GM18909 (cell line): ENCODE measurements at regions not wholly inside any gene's neighbourhood (a gene's known extent, or its start where the extent isn't known, plus 50 kb on each side); places are given as distances from the start of the nearest gene placed in this dataset.
"Not testable (repeated sequence)": the region's sequence is repeated elsewhere in the genome, so short reads cannot be mapped to it uniquely, and the experiment has no call there.

ENCODE experiments used
- ATAC-seq: cut with Tn5 transposase; IDR thresholded peaks from one replicate; pipeline ENCODE4 v1.9.1; 2021; ENCODE audit warnings: mild to moderate bottlenecking; ENCODE audit not compliant: unreplicated experiment, poor library complexity

DNA sequence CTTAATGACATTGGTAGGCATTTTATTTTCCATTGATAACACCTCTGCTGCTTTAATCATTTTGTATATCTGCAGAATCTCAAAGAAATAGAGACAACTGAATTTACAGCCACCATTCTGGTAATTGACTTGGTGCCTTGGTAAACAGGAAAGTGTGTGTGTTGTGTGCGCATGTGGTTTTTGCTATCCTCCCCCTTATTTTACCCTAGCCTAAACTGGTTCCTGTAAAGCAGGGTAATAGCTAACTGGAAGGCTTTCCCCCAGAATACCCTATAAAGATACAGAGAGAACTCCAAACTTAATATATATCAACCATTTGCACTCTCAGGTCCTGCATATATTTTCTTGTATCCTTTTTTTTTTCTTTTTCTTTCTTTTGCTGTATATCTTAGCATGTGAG is 149.5 kb upstream of the ADGRL4 start:
- ATAC-seq = no peak

GRCh38 chr1:79151006-79151796 is 144.7 kb upstream of the ADGRL4 start:
- ATAC-seq = no peak

GRCh38 chr1:79150576-79150975 is 144.0 kb upstream of the ADGRL4 start:
- no peak for ATAC-seq

DNA sequence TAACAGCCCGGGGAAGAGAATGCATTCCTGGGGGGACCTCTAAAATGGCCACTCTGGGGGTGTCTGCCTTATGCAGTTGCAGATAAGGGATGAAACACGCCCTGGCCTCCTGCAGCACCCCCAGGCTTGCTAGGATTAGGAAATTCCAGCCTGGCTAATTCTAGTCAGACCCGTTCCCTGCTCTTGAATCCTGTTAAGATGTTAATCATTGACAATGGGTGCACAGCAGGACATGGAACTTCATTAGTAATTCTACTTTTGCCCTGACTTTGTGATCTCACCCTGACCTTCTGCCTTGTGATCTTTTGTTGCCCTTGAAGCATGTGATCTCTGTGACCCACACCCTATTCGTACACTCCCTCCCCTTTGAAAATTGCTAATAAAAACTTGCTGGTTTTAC is 131.7 kb upstream of the ADGRL4 start:
- not testable (repeated sequence) for ATAC-seq

- ATAC-seq = no peak
Measured at GRCh38 chr1:79133774-79134364, 127.3 kb upstream of the ADGRL4 start.

- no peak for ATAC-seq
Measured at GRCh38 chr1:79131626-79132025, 125.1 kb upstream of the ADGRL4 start.

DNA sequence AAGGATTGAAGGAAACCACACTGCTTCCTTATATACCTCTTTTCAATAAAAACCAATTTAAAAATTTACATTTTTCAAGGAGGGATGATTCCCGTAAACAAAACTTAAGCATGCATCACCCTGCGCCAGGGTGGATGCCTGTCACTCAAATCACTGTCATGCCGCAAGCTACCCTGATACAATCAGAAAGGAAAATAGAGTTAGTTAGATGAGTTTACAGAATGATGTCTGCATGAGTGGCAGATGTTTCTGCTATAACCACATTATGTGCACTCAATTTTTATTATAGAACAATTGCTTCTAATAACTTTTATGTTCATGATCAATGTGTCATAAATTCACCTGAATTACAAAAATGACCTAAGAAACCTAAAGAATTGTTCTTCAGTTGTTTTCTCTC is 123.4 kb upstream of the ADGRL4 start:
- no peak for ATAC-seq

DNA sequence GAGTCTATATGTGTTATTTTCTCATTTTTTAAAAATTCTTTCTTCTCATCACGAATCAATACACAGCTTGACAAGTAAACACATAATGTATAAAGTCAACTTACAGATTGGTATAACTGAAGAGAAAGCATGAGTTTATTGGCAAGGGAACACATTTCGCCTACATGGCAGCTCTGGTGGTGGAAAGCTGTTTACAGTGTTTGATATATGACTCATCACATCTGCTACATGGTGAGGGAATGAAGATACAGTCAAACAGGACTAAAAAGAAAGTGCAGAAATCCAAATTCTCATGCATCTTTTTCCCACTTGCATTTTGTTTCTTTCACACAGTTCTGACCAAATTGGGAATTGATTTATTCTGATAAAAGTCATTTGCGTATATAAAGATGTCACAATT is 122.2 kb upstream of the ADGRL4 start:
- ATAC-seq = no peak

DNA sequence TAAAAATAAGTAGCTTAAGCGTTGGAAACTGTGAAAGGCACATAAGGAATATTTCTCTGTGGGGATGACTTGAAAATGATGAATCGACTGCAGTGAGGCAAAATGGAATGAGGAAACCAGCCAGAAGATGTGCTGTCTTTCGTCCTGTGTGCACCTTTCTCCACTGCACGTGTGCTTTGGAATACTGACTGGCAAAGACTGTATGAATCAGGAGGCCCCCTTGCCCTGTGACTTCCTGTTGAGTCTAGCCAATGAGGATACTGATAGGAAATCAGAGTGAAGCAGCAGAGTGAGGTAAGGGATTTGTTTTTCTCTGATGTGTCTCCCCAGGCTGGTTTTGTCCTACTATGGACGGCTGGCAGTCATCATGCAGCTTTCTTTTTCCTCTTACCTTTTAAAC is 118.2 kb upstream of the ADGRL4 start:
- ATAC-seq = no peak

DNA sequence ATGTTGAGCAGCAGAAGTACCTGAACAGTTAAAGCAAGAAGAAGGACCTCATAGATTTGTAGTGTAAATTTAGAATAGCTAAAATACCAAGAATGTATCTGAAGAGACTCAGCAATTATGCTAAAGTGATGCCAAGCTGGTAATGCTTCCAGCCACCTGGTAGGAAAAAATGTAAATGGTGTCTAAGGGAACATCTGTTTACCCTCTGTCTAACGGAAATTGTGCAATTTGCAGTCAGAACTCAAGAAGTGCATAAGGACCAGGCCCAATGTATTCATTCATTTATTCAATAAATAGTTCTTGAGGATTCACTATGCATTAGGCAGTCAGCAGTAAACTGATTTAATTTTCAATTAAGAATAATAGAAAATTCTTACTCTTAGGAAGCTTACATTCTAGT is 116.0 kb upstream of the ADGRL4 start:
- ATAC-seq = no peak

DNA sequence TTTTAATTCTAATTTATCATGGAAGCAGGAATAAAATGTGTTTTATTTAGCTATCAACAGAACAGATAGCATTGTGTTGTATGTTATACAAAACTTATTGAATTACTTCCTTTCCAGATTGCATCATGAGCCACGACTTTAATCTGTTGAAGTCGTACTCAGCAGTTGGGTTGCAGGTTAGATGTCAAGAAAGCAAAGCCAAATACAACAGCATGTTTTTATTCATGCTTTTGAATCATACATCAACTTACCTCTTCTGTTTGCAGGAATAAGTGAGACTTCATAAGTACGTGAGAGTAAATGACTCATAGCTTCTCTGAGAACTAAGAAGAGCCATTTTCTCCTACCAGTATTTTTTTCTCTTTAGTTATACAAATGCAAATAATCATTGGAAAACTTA is 110.8 kb upstream of the ADGRL4 start:
- ATAC-seq = no peak

DNA sequence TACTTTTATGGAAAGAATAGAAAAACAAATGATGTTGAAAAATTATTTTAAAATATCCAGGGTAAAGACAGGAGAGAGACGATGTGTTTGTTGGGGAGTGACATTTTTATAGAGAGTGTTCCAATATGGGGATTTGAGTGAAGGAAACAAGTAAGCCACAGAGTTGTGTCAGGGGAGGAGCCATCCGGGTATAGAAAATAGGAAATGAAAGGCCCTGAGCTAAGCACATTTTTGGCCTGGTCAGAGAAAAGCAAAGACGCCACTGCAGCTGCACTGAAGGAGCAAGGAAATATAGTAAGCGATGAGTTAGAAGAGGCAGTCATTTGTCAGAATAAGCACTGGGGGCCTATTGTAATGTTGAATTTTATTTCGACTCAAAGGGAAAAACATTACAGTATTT is 107.3 kb upstream of the ADGRL4 start:
- no peak for ATAC-seq

DNA sequence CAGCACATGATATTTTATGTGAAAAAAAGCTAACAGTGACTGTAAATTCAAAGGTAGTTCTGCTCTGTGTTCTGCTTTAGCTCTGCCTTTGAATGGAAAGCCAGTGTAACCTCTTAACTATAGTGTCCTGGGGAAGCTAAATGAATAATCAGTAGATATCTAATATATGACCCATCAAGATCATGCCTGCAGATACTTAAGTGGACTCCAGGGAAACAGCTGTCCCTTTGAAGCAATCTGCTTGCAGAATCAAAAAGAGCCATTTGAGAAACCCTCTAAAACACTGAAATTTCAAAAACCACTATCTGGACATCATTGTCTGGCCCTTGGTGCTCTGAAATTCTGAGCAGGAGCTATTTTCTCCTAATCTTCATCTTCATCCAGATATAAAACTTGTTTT is 104.2 kb upstream of the ADGRL4 start:
- ATAC-seq = no peak

DNA sequence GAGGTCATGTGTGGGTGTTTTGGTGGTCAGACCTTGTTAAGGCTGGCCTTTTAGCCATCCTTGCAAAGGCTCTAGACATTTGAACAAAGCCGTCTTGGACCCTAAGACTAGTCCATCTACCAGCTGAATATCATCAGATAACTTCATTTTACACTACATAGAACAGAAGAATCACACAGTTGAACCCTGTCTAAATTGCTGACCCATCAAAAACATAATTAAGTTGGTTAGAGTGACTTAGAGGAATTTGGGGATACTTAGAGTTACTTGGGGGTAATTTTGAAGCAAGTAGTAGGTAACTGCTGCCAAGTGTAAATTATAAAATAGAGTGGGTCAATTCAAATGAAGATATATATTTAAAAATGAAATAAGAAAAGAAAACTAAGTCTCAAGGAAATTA is 102.9 kb upstream of the ADGRL4 start:
- no peak for ATAC-seq

DNA sequence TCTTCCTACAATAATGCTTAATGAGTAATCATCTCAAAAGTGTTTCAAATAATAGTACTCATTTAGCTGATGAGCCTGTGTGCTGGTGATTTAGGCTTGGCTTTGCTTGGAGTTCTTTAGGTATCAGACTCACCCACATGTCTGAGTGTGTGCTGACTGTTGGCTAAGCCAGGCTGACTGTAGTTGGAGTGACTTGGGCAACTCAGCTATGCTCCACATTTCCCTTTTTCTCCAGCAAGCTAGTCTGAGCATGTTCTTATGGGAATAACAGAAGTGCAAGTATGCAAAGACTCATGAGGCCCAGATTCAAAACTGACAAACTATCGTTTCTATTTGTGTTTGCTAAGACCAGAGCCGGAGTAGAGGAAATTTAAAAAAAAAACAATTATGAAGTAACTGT is 99.0 kb upstream of the ADGRL4 start:
- no peak for ATAC-seq

DNA sequence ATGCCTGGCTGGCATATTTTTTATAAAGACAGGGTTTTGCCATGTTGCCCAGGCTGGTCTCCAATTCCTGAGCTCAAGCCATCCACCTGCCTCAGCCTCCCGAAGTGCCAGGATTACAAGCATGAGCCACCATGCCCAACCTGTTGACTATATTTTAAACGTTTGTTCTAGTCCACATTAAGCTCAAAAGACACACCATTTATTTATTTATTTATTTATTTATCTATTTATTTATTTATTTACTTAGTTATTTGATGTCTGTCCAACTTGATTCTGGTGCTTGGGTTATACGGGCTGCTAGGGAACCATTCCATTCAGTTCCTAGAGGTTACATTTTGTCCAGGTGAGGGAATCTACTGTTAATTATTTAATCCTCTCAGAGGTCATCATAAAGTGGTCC is 98.1 kb upstream of the ADGRL4 start:
- no peak for ATAC-seq

DNA sequence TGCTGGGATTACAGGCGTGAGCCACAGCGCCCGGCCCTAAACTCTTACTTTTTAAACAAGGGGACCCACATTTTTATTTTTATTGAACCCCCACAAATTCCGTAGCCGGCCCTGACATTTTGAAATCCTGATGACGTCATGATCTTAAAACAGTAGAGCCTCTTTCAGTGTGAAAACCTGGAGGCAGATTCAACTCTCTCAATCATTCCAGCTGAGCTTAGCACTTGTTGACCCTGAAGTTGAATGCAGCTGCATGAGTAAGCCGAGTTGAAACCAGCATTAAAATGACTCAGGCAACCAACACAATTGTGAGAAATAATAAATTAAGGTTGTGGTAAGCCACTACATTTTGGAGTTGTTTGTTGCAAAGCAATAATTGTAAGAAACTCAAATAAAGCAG is 93.9 kb upstream of the ADGRL4 start:
- ATAC-seq = no peak

DNA sequence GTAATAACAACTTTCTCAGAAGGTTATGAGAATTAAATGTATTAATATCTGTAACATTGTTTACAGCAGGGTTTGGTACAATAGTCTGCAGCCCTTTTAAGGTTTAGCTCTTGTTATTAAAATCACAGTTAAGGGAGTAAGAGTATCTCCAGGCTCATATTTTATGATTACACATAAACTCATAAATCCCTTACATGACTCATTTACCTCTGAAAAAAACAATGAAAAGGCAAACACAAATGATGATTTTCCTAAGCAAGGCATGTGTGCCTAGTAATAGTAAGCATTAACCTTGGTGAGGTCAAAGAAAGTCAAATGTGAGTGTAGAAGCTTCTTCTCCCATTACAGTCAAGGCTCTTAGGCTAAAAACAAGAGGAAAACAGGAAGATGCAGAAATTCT is 84.5 kb upstream of the ADGRL4 start:
- no peak for ATAC-seq

DNA sequence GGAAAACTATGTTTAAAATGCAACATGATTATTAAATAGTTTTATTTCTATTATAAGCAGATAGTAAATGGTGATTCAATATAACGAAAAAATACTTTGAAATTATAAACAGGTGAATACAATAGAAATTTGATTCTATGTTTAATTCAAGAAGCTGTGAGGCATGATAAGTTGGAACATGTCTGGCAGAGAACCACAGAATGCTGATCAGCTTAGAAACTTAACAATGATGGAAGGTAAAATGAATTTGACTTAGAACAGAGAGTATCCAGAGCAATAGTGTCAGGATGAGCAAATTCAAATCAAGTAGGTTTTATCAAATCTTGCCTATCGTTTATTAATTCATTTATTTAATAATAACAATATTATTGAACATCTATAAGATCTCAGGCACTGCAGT is 83.4 kb upstream of the ADGRL4 start:
- ATAC-seq = no peak

DNA sequence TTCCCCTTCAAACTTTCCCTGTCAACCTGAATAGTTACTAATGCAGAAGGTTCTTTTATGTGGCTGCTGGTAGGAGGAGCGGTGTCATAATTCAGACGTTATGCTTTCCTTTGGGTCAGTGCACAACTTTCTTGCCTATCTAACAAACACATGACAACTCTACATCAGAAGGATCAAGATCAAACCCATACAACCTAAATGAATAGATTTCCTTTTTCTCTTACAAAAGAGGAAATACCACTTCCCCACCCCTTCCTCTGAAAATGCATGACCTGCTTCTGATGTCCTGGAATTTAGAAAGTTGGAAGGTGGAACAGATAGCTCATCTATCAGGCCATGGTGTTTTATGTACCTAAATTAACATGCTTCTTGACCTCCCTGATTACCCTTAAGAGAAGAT is 75.7 kb upstream of the ADGRL4 start:
- ATAC-seq = no peak

GRCh38 chr1:79079770-79080169 is 73.2 kb upstream of the ADGRL4 start:
- ATAC-seq = no peak

DNA sequence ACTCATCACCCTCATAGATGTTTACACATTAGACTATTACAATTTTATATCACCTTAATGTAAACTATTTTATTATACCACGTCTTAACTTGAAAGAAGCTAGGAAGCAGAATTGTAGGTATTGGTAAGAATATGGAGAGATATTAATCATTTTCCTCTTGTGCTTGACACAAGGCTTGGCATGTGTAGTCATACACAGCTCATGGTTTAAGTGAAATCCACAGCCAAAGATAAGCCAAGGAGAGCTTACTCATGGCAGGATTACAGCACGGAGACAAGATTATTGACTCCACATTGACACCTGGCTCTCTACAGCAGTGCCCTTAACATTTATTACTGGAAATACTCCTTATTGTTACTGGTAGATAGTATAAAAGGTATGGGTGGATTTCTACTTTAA is 68.4 kb upstream of the ADGRL4 start:
- no peak for ATAC-seq
